GM21723 (cell line): ENCODE measurements at regions not wholly inside any gene's neighbourhood (a gene's known extent, or its start where the extent isn't known, plus 50 kb on each side); places are given as distances from the start of the nearest gene placed in this dataset.

Experiments used
- ATAC-seq: cut with Tn5 transposase; IDR thresholded peaks from one replicate; pipeline ENCODE4 v1.9.1; 2021; ENCODE audit warnings: mild to moderate bottlenecking, moderate library complexity; ENCODE audit not compliant: unreplicated experiment

DNA sequence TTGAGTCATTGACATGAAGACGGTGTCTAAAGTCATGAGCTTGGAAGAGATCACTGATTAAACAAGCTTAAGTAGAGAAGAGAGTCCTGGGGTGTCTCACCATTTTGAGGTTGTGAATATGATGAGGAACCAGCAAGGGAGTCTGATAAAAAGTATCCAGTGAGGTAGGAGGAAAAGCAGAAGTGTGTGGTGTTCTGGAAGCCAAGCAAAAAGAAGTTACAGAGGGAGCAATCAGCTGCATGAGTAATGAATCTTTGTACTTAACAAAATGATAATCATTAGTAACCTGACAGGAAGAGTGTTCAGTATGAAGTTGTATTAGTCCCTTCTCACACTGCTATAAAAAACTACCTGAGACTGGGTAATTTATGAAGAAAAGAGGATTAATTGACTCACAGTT is 131.3 kb downstream of the C11orf87 start:
- ATAC-seq, result no peak

DNA sequence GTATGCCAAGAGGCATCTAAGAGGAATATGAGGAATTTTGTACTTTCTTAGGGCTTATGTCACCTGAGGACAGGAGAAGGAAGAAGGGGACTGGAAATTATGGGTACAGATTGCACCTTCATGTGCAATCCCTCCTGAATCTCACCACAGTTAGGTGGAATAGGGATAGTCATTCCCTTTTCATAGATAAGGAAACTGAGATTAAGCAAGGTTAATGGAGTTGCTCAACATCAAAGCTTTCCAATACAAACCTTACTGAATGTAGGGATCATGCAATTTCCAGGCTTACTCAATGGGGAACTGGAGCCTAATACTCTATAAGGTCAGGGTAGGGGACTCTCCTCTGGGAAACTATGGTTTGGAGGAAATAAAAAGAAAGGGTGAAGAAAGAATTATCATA is 133.0 kb downstream of the C11orf87 start:
- ATAC-seq, result no peak

DNA sequence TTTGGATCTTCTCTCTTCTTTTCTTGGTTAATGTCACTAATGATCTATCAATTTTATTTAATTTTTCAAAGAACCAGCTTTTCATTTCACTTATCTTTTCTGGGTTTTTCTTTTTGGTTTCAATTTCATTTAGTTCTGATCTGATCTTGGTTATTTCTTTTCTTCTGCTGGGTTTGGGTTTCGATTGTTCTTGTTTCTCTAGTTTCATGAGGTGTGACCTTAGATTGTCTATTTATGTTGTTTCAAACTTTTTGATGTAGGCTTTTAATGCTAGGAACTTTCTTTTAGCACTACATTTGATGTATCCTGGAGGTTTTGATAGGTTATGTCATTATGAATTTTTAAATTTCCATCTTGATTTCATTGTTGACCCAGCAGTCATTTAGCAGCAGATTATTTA is 142.3 kb downstream of the C11orf87 start:
- ATAC-seq, result no peak

DNA sequence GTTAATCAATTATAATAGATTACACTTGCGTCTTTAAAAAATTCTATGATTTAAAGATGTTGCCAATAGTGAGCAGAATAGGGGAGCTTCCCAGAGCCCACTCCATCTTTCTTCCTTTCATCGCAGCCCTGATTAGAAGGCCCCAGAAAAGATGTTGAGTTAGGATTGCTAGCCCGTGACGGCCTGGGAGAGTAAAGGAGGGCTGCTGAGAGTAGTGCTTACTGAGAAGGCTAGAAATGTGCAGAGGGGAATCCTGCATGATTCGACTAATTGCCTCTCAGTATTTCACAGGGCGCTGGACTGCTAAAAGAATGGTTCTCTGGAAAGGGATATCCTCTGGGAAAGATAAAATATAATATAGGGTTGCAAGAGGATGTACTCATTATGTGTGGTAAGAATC is 160.5 kb downstream of the C11orf87 start:
- no peak for ATAC-seq

DNA sequence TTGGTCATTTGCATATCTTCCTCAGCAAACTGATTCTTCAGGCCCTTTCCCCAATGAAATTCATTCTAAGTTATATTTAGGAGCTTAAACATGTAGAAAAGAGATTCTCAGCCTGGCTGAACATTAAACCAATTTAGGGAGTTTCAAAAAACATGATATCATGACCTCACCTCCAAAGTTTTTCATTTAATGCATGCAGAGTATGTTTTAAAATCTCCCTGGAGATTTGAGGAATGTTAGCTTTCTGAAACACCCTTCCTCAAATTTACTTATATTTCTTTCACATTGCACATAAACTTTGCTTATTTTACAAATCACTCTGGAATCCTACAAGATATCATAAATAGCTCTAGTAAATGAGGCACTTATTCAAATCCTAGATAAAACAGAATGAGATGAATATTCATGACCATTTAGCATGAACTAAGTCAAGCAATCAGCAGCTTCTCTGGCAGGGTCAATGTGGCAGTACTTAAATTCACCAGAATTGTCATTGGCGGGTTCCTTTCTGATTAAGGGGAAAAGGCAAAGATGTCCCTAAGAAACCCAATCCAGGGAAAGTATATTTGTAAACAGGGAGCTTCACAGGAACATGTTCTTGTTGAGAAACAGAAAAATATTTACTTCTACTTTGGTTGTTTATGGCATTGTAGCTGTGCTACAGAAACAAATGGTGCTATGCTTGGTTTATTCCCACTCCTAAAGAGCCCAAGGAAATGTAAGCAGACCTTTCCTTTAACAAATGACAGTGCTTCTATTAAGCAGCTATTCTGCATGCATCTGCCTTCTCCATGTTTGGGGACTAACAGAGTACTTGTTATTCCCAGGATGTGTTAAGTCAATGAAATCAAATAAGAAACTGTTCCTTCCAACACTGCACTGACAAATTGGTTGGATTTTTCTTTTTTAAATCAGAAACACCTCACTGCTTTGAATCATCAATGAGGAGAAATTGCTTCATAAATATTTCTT is 162.3 kb downstream of the C11orf87 start:
- ATAC-seq, result no peak

DNA sequence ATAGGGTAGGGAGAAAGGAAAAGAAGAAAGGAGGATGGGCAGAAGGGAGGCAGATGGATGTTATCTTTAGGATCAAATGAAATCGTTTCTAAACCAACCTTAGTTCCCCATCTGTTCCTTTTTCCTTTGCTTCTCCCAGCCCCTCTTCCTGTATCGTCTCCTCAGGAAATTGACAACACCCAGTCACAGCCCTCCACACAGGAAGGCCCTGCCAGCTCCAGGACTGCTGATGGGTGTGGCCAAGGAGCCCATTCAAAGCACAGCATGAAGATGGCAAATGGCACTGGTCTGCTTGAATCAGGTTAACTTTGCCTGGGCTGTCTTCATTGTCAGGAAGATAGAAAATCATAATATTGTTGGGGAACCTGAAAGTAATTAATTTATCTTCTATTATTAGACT is 164.8 kb downstream of the C11orf87 start:
- no peak for ATAC-seq

DNA sequence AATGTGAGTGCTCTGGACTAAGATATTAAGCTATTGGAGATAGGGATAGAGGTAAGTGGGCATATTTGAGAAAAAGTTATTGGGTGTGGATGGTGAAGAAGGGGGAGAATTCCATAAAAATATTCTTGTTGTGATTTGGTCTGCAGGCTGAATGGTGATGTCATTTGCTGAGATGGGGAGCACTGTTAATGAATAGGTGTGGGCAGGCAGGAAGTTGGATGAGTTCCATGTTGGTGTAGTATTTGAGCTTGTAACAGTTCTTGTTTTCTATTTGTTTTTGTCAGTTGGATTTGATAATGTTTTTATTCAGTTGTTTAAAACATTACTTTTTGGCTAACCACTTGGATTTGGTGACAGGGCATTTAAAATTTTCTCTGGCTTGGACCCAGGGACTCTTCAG is 168.8 kb downstream of the C11orf87 start:
- ATAC-seq, result no peak

DNA sequence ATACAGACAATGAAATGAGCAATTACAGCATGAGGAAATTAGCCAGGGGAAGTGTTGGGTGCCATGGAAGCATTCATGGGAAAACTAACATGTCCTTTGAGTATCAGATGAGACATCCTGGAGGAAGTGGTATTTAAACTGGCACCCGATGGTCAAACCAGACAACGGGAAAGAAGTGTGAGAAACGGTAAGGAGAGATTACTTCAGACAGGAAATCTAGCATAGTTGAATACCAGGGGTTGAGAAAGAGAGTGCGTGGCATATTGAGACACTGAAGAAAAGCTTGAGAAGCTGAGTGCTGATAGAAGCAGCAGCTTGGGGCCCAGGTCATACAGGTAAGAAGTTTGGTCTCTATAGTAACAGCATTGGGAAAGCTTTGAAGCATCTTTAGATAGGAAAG is 175.3 kb downstream of the C11orf87 start:
- no peak for ATAC-seq

DNA sequence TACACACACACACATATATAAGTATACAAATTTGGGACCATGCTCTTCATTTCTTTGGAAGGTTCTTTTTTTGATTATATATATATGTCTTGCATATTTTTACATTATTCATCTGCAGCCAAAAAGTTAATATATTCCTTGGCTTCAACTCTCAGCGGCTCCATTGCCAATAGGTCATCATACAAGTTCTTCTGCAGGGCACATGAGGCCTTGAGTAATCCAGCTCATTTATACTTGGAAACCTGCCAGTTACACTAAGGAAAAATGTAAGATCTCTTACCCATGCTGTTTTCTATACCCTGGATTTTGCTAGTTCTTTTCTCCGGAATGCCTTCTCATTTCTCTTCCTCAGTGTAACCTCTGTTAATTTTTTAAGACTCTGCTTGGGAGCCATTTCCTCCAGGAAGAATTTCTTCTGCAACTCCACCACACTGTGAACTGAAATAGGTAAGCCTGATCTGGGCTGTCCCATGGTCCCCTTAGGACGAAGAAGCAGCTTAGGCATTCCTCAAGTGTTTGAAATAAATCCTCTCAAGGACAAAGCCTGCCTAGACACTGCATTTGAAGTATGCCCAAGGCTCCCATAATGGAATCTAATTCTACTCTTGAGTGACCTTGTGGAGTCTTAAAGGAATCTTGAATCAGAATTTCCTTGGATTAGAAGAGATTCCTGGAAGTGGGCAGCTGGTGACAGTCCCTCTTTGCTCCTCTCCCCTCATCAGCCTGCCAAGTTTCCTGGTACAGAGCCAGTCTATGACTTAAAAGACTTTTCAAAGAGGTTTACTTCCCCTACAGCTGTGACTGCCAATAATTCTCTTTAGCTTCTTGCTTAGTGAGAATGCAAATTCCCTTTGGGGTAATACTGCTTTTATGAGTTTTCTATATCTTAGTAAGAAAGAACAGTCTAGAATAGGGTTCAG is 182.8 kb downstream of the C11orf87 start:
- no peak for ATAC-seq

DNA sequence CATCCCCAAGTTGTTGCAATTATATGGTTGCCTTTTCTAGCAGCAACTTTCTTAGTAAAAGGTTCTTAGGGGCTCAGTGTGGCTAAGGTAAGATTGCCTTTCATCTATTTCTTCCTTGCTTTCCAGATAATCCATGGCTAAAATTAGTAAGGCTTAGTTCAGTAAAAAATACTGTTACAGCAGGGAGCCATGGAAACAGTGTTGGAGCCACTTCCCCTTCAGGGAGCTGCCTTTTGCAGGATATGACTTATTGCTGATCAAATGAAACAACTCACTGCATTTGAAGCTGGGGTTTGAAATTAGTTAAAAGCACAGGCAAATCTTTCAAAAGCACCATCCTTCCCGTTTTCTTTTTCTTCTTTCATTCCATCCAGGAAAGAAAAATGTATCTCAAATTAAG is 184.3 kb downstream of the C11orf87 start:
- ATAC-seq, result no peak

DNA sequence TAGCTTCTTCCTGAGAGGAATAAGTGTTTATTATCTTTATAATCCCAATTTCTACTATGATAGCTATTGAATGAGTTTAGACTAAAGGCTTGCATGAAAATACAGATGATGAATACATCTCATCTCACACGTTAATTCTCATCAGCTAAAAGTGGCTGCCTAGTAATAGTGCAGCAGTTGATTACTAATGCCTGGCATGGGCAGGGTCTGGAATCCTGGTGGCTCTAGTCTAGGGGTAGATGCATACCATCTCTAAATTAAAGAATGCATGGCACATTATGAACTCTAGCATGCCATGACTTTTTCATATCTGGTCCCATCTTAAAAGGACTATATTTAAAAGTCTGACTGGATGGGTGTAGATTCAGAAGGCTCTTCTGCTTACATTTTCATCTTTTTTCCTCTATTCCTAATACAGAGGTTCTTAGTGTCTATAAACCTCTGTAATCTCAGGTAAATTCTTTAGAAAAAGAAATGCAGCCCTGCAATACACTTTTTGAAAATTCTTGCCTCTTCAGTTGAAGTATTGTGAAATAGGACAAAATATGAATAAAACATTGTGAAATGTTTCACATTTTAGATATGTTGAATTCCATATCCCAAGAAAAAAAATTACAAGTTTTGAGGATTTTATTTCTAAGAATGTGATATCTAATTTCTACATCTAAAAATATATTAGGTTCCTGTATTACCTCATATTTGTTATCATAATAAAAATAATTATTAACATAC is 187.6 kb downstream of the C11orf87 start:
- no peak for ATAC-seq

DNA sequence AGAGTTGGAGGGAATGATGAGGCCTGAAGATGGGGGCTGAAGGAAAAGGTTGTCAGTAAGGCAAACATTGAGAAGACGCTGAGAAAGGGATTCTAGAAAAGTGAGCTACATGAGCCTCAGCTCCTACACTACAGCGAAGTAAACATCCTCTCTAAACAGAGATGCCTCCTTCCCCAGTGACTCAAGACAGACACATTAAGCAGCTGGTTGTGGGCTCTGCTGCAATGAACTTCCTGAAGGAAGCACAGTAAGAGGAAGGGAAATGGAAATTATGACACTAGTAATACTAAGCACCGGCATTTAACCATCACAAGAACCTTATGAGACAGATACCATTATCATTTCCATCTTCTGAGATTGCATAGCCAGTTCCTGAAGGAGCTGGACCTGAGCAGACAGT is 190.5 kb downstream of the C11orf87 start:
- ATAC-seq, result no peak

DNA sequence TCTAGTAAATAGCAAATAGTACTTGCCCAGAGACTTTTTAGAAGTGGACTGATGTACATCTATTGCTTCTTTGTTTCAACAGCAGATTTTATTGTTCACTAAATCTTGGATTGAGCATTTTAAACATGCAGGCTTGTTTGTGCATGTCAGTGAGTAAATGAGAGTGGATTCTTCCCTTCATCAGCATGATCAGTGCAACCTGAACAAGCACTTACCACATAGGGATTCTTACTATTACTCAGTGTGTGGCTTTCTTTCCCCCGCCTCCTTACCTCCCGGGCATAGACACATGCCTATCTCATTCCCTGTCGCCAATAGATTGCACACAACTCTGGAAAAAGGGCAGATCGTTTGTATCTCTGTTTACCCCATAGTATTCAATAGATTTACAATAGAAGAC is 197.5 kb downstream of the C11orf87 start:
- no peak for ATAC-seq

DNA sequence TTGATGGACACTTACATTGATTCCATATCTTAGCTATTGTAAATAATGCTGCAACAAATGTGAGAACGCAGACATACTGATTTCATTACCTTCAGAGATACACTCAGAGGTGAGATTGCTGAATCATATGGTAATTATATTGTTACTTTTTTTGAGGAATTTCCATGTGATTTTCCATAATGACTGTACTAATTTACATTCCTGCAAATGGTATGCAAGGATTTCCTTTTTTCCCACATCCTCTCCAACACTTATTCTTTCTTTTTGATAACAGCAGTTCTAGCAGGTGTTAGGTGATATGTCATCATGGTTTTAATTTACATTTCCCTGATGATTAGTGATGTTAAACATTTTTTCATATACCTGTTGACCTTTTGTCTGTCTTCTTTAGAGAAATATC is 207.7 kb downstream of the C11orf87 start:
- ATAC-seq, result no peak

DNA sequence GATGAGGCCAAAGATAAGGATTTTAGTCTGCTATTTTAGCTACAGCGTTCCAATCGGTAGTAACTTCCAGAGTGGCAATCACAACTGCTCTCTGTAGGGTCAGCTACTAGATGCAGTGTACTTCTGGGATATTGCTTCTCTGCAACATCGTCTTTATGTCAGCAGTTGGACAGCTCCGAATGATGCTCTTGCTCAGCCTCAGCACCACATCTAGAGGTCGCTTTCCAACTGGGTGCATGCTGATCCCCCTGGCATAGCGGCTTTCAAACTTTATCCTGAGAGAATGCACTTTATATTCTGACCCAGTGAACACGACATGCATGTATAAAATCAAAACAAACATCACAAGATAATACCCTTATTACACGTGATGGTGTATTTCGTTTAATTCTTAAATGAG is 219.6 kb downstream of the C11orf87 start:
- ATAC-seq, result no peak

DNA sequence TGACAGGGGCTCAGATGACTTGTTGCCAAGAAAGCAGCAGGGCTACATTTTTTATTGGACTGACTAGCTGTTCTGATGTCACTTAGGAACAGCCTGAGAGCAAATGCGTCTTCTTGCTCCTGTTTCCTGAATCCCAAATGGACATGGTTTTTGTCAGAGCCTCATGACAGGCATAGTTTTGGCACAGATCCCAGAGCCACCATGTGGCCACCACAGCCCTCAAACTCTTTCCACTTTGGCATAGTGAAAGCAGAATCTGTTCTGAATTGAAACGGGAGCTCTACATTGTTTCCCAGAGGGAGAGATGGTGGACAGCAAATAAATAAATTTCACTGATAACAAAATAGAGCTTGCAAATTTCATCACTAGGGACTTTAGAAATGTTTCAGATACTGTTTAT is 222.2 kb downstream of the C11orf87 start:
- ATAC-seq, result no peak

DNA sequence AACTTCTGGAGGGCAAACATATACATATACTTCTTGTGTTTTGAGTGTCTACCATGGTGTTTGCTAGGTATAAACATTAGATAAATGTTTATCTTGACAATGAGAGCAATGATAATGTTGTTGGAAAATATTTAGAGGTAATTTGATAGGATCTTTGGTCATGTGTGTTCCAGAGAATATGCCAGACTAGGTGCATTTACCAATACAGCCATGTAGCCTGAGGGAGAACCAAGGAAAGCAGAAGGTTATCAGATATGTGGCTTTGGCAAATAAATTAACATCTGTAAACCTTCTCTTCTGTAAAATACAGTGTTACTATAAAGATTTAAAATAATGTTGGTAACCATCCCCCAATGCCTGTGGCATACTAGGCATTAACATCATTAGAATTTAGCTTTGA is 226.8 kb downstream of the C11orf87 start:
- no peak for ATAC-seq

DNA sequence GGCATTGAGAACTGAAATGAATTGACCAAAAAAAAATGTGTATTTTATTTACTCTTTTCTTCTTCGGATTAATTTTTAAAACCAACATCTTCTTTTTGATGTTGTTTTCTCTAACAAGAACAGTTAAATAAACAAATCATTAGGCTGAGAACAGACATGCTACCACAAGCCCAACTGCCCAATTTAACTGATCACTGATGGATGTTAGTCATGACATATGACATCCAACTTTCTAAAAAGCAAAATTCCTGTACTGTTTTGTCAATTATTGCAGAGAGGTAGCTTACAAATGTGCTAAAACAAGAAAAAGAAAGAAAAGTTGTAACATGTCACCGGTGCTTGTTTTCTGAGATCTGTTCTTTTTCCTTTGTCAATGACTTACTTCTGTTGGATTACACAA is 232.1 kb downstream of the C11orf87 start:
- ATAC-seq, result no peak

DNA sequence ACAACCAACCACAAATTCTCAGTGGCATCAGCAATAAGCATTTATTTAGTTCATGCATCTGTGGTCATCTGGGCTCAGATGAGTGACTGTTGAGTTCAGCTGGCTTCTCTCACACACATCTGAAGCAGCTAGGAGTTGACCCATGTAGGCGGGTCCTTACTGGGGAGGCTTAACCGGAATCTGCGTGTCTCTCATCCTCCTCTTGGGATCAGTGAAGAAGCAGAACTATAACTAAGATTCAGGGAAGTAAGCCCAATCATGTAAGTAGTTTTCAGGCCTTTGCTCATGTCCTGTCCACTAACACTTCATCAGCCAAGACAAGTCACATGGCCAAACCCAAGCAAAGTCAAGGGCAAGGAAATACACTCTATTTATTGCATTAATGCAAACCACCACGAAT is 236.2 kb downstream of the C11orf87 start:
- ATAC-seq, result no peak

DNA sequence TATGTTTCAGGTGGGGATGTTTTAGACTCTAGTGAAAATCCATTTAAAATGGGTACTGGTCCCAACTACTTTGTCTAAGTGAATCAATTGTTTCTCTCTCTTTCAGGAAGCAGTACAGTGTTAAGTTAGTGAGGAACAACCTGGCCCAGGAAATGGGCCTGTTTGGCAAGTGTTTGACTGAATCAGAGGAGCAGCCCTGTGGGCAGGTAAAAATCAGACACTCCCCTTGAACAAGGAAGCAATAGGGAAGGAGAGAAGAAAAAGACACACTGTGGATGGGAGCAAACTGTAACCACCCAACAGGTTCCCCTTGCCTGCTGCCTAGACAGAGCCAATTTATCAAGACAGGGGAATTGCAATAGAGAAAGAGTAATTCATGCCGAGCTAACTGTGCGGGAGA is 245.7 kb downstream of the C11orf87 start:
- ATAC-seq, result no peak

DNA sequence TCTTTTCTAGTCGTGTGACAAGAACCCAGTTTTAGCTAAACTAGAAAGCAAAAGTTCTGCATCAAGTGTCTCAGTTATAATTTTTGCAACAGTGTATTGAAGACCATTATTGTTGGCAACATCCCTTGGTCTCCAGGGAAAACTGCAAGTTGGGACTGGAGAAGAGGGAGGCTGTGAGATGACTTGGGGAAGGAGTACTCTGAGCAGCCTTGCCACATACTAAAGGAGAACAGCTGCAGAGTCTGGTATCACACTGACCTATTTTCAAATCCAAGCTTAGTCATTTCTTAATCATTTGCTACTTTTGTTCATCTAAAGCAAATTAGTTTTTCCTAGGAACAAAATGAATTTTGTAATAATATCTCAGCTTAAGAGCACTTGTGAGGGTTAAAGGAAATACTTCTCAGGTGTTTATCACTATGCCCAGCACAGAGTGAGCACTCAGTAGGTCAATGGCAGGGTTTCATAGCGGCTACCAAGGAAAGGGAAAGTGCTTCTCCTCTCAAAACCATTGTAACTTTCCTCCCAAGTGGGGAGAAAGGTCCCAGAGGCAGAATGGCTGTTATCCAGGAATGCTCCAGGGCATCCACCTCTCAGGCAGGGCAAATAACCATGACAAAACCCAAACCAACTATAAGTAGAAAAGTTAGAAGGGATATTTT is 247.1 kb downstream of the C11orf87 start:
- ATAC-seq, result no peak
